MM.1S (cell line): ENCODE measurements at regions not wholly inside any gene's neighbourhood (a gene's known extent, or its start where the extent isn't known, plus 50 kb on each side); places are given as distances from the start of the nearest gene placed in this dataset.

Source experiments
- DNase-seq: peaks from one replicate; pipeline ENCODE4 v3.0.0-alpha.2; 2015
- H2AFZ ChIP-seq: fragments of 300-600 bp; sonication (generic); 2 replicates; pipeline ENCODE4 v1.6.0; 2016; ENCODE audit warnings: antibody characterized with exemption, low read length
- H3F3A ChIP-seq: fragments of 300-600 bp; sonication (generic); 2 replicates; pipeline ENCODE4 v1.6.1; 2016; ENCODE audit warnings: mild to moderate bottlenecking, antibody characterized with exemption, low read length, moderate library complexity, mixed read lengths; ENCODE audit not compliant: insufficient read depth
- H3K27ac ChIP-seq: fragments of 300-600 bp; sonication (generic); 2 replicates; pipeline ENCODE4 v1.5.1; 2016; ENCODE audit warnings: mild to moderate bottlenecking, low read length
- H3K27me3 ChIP-seq: fragments of 300-600 bp; sonication (generic); replicated peaks from 2 replicates; pipeline ENCODE4 v1.6.0; 2016; ENCODE audit warnings: low read length; ENCODE audit not compliant: insufficient read depth
- H3K36me3 ChIP-seq: fragments of 300-600 bp; sonication (generic); replicated peaks from 2 replicates; pipeline ENCODE4 v1.6.1; 2016; ENCODE audit warnings: mild to moderate bottlenecking, low read length, mixed read lengths; ENCODE audit not compliant: insufficient read depth
- H3K4me1 ChIP-seq: fragments of 300-600 bp; sonication (generic); 2 replicates; pipeline ENCODE4 v1.6.1; 2016; ENCODE audit warnings: low read length, mixed read lengths
- H3K4me2 ChIP-seq: fragments of 300-600 bp; sonication (generic); 2 replicates; pipeline ENCODE4 v1.6.0; 2016; ENCODE audit warnings: low read depth, low read length
- H3K4me3 ChIP-seq: fragments of 300-600 bp; sonication (generic); 2 replicates; pipeline ENCODE4 v1.5.1; 2016; ENCODE audit warnings: low read length, mixed read lengths
- H3K79me2 ChIP-seq: fragments of 300-600 bp; sonication (generic); 2 replicates; pipeline ENCODE4 v1.6.1; 2016; ENCODE audit warnings: mixed run types, low read length, mixed read lengths
- H3K9ac ChIP-seq: fragments of 300-600 bp; sonication (generic); 2 replicates; pipeline ENCODE4 v1.6.1; 2016; ENCODE audit warnings: low read length, mixed read lengths
- H3K9me2 ChIP-seq: fragments of 300-600 bp; sonication (generic); replicated peaks from 2 replicates; pipeline ENCODE4 v1.6.1; 2016; ENCODE audit warnings: mild to moderate bottlenecking, low read length, mixed read lengths; ENCODE audit not compliant: insufficient read depth
- H3K9me3 ChIP-seq: fragments of 300-600 bp; sonication (generic); replicated peaks from 2 replicates; pipeline ENCODE4 v1.6.1; 2016; ENCODE audit warnings: mild to moderate bottlenecking, low read length, mixed read lengths; ENCODE audit not compliant: insufficient read depth
- H4K20me1 ChIP-seq: fragments of 300-600 bp; sonication (generic); 2 replicates; pipeline ENCODE4 v1.6.1; 2016; ENCODE audit warnings: mild to moderate bottlenecking, low read length, moderate library complexity, mixed read lengths; ENCODE audit not compliant: insufficient read depth
- CTCF ChIP-seq: fragments of 300-600 bp; sonication (generic); IDR thresholded peaks from 2 replicates; pipeline ENCODE4 v1.5.1; 2016; ENCODE audit warnings: antibody characterized with exemption, low read length, mixed read lengths
- EZH2 ChIP-seq: fragments of 300-600 bp; sonication (generic); optimal IDR thresholded peaks from 2 replicates; pipeline ENCODE3; 2017; ENCODE audit warnings: low read depth, mild to moderate bottlenecking, antibody characterized with exemption, low read length, mixed read lengths
- EZH2phosphoT487 ChIP-seq: fragments of 300-600 bp; sonication (generic); IDR thresholded peaks from 2 replicates; pipeline ENCODE4 v1.6.1; 2018; ENCODE audit warnings: antibody characterized with exemption, low read length

- H2AFZ ChIP-seq: no peak overlapping the region
- H3F3A ChIP-seq: no peaks in the 10 kb centered on the region
- H3K4me2 ChIP-seq: no peak overlapping the region
- no peaks in the 10 kb centered on the region for H3K9me2 ChIP-seq
- no peaks in the 10 kb centered on the region for H3K4me1 ChIP-seq
- no peaks in the 10 kb centered on the region for H4K20me1 ChIP-seq
- no peak overlapping the region for H3K4me3 ChIP-seq
- H3K27me3 ChIP-seq: no peaks in the 10 kb centered on the region
- no peak for TF ChIP-seq CTCF
- no peak overlapping the region for H3K9ac ChIP-seq
- H3K9me3 ChIP-seq: no peaks in the 10 kb centered on the region
- H3K36me3 ChIP-seq: no peaks in the 10 kb centered on the region
- H3K79me2 ChIP-seq: no peaks in the 10 kb centered on the region
- H3K27ac ChIP-seq: no peak overlapping the region
- no peak for DNase-seq
Observed at GRCh38 chr4:17327591-17327990, 184.3 kb downstream of the QDPR start.

GRCh38 chr4:17326756-17327155 lies 185.1 kb downstream of the QDPR start:
- H3K27ac ChIP-seq: no peak overlapping the region

GRCh38 chr4:17325098-17325497 lies 186.8 kb downstream of the QDPR start:
- Histone ChIP-seq H2AFZ (no peak overlapping the region), H3F3A (no peaks in the 10 kb centered on the region), H3K4me3 (no peak overlapping the region), H4K20me1 (no peaks in the 10 kb centered on the region), H3K36me3 (no peaks in the 10 kb centered on the region), H3K9ac (no peak overlapping the region), H3K9me3 (no peaks in the 10 kb centered on the region), H3K9me2 (no peaks in the 10 kb centered on the region), H3K79me2 (no peaks in the 10 kb centered on the region), H3K4me2 (no peak overlapping the region), H3K27me3 (no peaks in the 10 kb centered on the region), H3K27ac (no peak overlapping the region), H3K4me1 (no peaks in the 10 kb centered on the region)
- no peak for DNase-seq
- no peak for TF ChIP-seq EZH2
- no peak for TF ChIP-seq EZH2phosphoT487
- TF ChIP-seq CTCF: no peak

More at GRCh38 chr4:17326756-17327155, 185.1 kb downstream of the QDPR start:
- Histone ChIP-seq H3K9ac (no peak overlapping the region), H3K9me3 (no peaks in the 10 kb centered on the region), H3K27me3 (no peaks in the 10 kb centered on the region), H3K4me3 (no peak overlapping the region), H3K36me3 (no peaks in the 10 kb centered on the region), H3K4me1 (no peaks in the 10 kb centered on the region), H3F3A (no peaks in the 10 kb centered on the region), H2AFZ (no peak overlapping the region), H4K20me1 (no peaks in the 10 kb centered on the region), H3K9me2 (no peaks in the 10 kb centered on the region), H3K79me2 (no peaks in the 10 kb centered on the region), H3K4me2 (no peak overlapping the region)
- no peak for DNase-seq
- TF ChIP-seq EZH2 (no peak), CTCF (no peak), EZH2phosphoT487 (no peak)
